Effector memory CD4-positive, alpha-beta T cell (primary cell): ENCODE measurements at regions not wholly inside any gene's neighbourhood (a gene's known extent, or its start where the extent isn't known, plus 50 kb on each side); places are given as distances from the start of the nearest gene placed in this dataset.
"Not testable (repeated sequence)": the region's sequence is repeated elsewhere in the genome, so short reads cannot be mapped to it uniquely, and the experiment has no call there.

Experiments
- DNase-seq, 3 donors: peaks; one replicate each; pipeline ENCODE4 v3.0.0-alpha.2; 2020
- H3K27ac ChIP-seq: 2 replicates; pipeline ENCODE4 v1.7.0; 2013; ENCODE audit warnings: mild to moderate bottlenecking, low read length, moderate library complexity; ENCODE audit not compliant: insufficient read depth, poor library complexity, severe bottlenecking
- H3K27me3 ChIP-seq: replicated peaks from 2 replicates; pipeline ENCODE4 v1.7.0; 2013; ENCODE audit warnings: mild to moderate bottlenecking, low read length; ENCODE audit not compliant: insufficient read depth, control insufficient read depth, poor library complexity, severe bottlenecking
- H3K36me3 ChIP-seq: 2 replicates; pipeline ENCODE4 v1.7.0; 2013; ENCODE audit warnings: mild to moderate bottlenecking, low read length, moderate library complexity; ENCODE audit not compliant: control insufficient read depth, insufficient read depth
- H3K4me1 ChIP-seq: 2 replicates; pipeline ENCODE4 v1.7.0; 2013; ENCODE audit warnings: low read length, mild to moderate bottlenecking; ENCODE audit not compliant: control insufficient read depth, insufficient read depth, poor library complexity, severe bottlenecking
- H3K4me3 ChIP-seq: 2 replicates; pipeline ENCODE4 v1.7.0; 2013; ENCODE audit warnings: low read length, low read depth, mild to moderate bottlenecking; ENCODE audit not compliant: insufficient read depth, poor library complexity, severe bottlenecking
- H3K9me3 ChIP-seq: 2 replicates; pipeline ENCODE4 v1.7.0; 2013; ENCODE audit warnings: mild to moderate bottlenecking, low read length, moderate library complexity; ENCODE audit not compliant: control insufficient read depth

- Histone ChIP-seq H3K27ac (no peak overlapping the region), H3K9me3 (no peaks in the 10 kb centered on the region), H3K27me3 (no peaks in the 10 kb centered on the region), H3K4me3 (no peak overlapping the region), H3K36me3 (no peaks in the 10 kb centered on the region), H3K4me1 (no peaks in the 10 kb centered on the region)
- DNase-seq = no peak
Observed at GRCh38 chr21:25490742-25491141, 116.5 kb downstream of the MRPL39 start.

GRCh38 chr21:25489673-25490072 lies 117.6 kb downstream of the MRPL39 start:
- H3K36me3 ChIP-seq = no peaks in the 10 kb centered on the region
- H3K4me1 ChIP-seq = no peaks in the 10 kb centered on the region
- H3K27me3 ChIP-seq = no peaks in the 10 kb centered on the region
- no peaks in the 10 kb centered on the region for H3K9me3 ChIP-seq
- H3K4me3 ChIP-seq = no peak overlapping the region
- DNase-seq = no peak
- H3K27ac ChIP-seq = no peak overlapping the region

- H3K27ac ChIP-seq = no peak overlapping the region
- H3K4me1 ChIP-seq = no peaks in the 10 kb centered on the region
- no peaks in the 10 kb centered on the region for H3K36me3 ChIP-seq
- no peaks in the 10 kb centered on the region for H3K27me3 ChIP-seq
- no peak for DNase-seq
- H3K9me3 ChIP-seq = no peaks in the 10 kb centered on the region
- no peak overlapping the region for H3K4me3 ChIP-seq
Observed at GRCh38 chr21:25487046-25487594, 120.2 kb downstream of the MRPL39 start.

GRCh38 chr21:25485914-25486313 lies 121.4 kb downstream of the MRPL39 start:
- H3K27me3 ChIP-seq = no peaks in the 10 kb centered on the region
- no peak for DNase-seq
- no peak overlapping the region for H3K27ac ChIP-seq
- H3K36me3 ChIP-seq = no peaks in the 10 kb centered on the region
- H3K9me3 ChIP-seq = no peaks in the 10 kb centered on the region
- no peak overlapping the region for H3K4me3 ChIP-seq
- no peaks in the 10 kb centered on the region for H3K4me1 ChIP-seq

- no peaks in the 10 kb centered on the region for H3K27me3 ChIP-seq
- no peaks in the 10 kb centered on the region for H3K9me3 ChIP-seq
- DNase-seq = no peak
- no peaks in the 10 kb centered on the region for H3K36me3 ChIP-seq
- no peak overlapping the region for H3K27ac ChIP-seq
- H3K4me3 ChIP-seq = no peak overlapping the region
- H3K4me1 ChIP-seq = no peaks in the 10 kb centered on the region
Observed at GRCh38 chr21:25467896-25468295, 139.4 kb downstream of the MRPL39 start.

GRCh38 chr21:25467071-25467470 lies 140.2 kb downstream of the MRPL39 start:
- not testable (repeated sequence) for H3K27me3 ChIP-seq, H3K4me1 ChIP-seq, DNase-seq, H3K27ac ChIP-seq, H3K4me3 ChIP-seq, H3K9me3 ChIP-seq, H3K36me3 ChIP-seq

GRCh38 chr21:25466470-25466869 lies 140.8 kb downstream of the MRPL39 start:
- no peaks in the 10 kb centered on the region for H3K27me3 ChIP-seq
- H3K36me3 ChIP-seq = no peaks in the 10 kb centered on the region
- no peaks in the 10 kb centered on the region for H3K4me1 ChIP-seq
- H3K4me3 ChIP-seq = no peak overlapping the region
- no peak for DNase-seq
- H3K9me3 ChIP-seq = no peaks in the 10 kb centered on the region
- no peak overlapping the region for H3K27ac ChIP-seq

GRCh38 chr21:25465263-25465662 lies 142.0 kb downstream of the MRPL39 start:
- H3K36me3 ChIP-seq = no peaks in the 10 kb centered on the region
- no peak overlapping the region for H3K27ac ChIP-seq
- no peaks in the 10 kb centered on the region for H3K9me3 ChIP-seq
- no peak overlapping the region for H3K4me3 ChIP-seq
- no peaks in the 10 kb centered on the region for H3K4me1 ChIP-seq
- H3K27me3 ChIP-seq = no peaks in the 10 kb centered on the region
- DNase-seq = no peak

GRCh38 chr21:25464275-25464674 lies 143.0 kb downstream of the MRPL39 start:
- DNase-seq = no peak
- H3K4me1 ChIP-seq = no peaks in the 10 kb centered on the region
- H3K4me3 ChIP-seq = no peak overlapping the region
- no peak overlapping the region for H3K27ac ChIP-seq
- no peaks in the 10 kb centered on the region for H3K27me3 ChIP-seq
- H3K36me3 ChIP-seq = no peaks in the 10 kb centered on the region
- no peaks in the 10 kb centered on the region for H3K9me3 ChIP-seq

- Histone ChIP-seq H3K27me3 (no peaks in the 10 kb centered on the region), H3K27ac (no peak overlapping the region), H3K36me3 (no peaks in the 10 kb centered on the region), H3K4me1 (no peaks in the 10 kb centered on the region), H3K9me3 (no peaks in the 10 kb centered on the region), H3K4me3 (no peak overlapping the region)
- DNase-seq = no peak
Observed at GRCh38 chr21:25462517-25462971, 144.7 kb downstream of the MRPL39 start.
